GM21526 (cell line): ENCODE measurements at regions not wholly inside any gene's neighbourhood (a gene's known extent, or its start where the extent isn't known, plus 50 kb on each side); places are given as distances from the start of the nearest gene placed in this dataset.

Source experiments
- ATAC-seq: cut with Tn5 transposase; IDR thresholded peaks from one replicate; pipeline ENCODE4 v1.9.1; 2021; ENCODE audit warnings: moderate library complexity; ENCODE audit not compliant: unreplicated experiment, low FRiP score

GRCh38 chr3:81291586-81291985 lies 469.9 kb downstream of the GBE1 start:
- ATAC-seq = no peak

GRCh38 chr3:81289676-81290075 lies 471.8 kb downstream of the GBE1 start:
- ATAC-seq = no peak

- no peak for ATAC-seq
Observed at GRCh38 chr3:81279481-81280379, 481.7 kb downstream of the GBE1 start.

GRCh38 chr3:81277853-81278252 lies 483.6 kb downstream of the GBE1 start:
- ATAC-seq = no peak

GRCh38 chr3:81274671-81275070 lies 486.8 kb downstream of the GBE1 start:
- no peak for ATAC-seq

- no peak for ATAC-seq
Observed at GRCh38 chr3:81270603-81271379, 490.7 kb downstream of the GBE1 start.

- no peak for ATAC-seq
Observed at GRCh38 chr3:81268526-81268925, 492.9 kb downstream of the GBE1 start.

- no peak for ATAC-seq
Observed at GRCh38 chr3:81261996-81262395, 499.4 kb downstream of the GBE1 start.

- no peak for ATAC-seq
Observed at GRCh38 chr3:81255463-81255862, 506.0 kb downstream of the GBE1 start.

- no peak for ATAC-seq
Observed at GRCh38 chr3:81251096-81251495, 510.3 kb downstream of the GBE1 start.

GRCh38 chr3:81249540-81250029 lies 511.9 kb downstream of the GBE1 start:
- ATAC-seq = no peak

- no peak for ATAC-seq
Observed at GRCh38 chr3:81245501-81245900, 515.9 kb downstream of the GBE1 start.

- no peak for ATAC-seq
Observed at GRCh38 chr3:81245043-81245442, 516.4 kb downstream of the GBE1 start.

GRCh38 chr3:81244231-81244630 lies 517.2 kb downstream of the GBE1 start:
- no peak for ATAC-seq

- no peak for ATAC-seq
Observed at GRCh38 chr3:81242871-81243270, 518.6 kb downstream of the GBE1 start.

- no peak for ATAC-seq
Observed at GRCh38 chr3:81237181-81237580, 524.3 kb downstream of the GBE1 start.

- no peak for ATAC-seq
Observed at GRCh38 chr3:81218023-81218422, 543.4 kb downstream of the GBE1 start.

GRCh38 chr3:81217101-81217500 lies 544.3 kb downstream of the GBE1 start:
- no peak for ATAC-seq

GRCh38 chr3:81216192-81216591 lies 545.3 kb downstream of the GBE1 start:
- ATAC-seq = no peak

GRCh38 chr3:81214631-81215030 lies 546.8 kb downstream of the GBE1 start:
- no peak for ATAC-seq

GRCh38 chr3:81199587-81199986 lies 561.9 kb downstream of the GBE1 start:
- no peak for ATAC-seq

GRCh38 chr3:81198756-81199155 lies 562.7 kb downstream of the GBE1 start:
- ATAC-seq = no peak
